ENCODE measurements at regions not wholly inside any gene's neighbourhood (a gene's known extent, or its start where the extent isn't known, plus 50 kb on each side); places are given as distances from the start of the nearest gene placed in this dataset.
A peak's percentile ranks its signal among the peaks of the same experiment; 100 is the strongest.

DNA sequence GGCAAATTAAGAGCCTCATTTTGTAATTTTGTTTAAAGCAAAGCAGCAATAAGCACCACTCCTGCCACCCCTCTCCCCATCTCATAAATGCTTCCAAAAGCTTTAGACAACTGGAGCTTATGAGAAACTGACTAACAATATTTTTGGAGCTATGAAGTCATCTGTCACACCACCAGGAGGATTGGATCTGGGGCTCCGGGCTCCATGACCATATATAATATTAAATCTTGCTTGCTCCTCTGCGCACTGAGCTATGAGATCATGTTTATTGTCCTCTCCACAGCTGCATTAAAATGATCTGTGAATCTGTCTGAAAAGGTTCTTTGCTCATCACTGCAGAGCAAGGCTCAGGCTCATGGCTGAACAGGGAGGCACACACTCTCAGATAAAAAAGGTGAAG is 323.7 kb downstream of the ZNF621 start:
- no peak for DNase-seq (ENCODE audit: low read depth in 4 of 4, low spot score in 3 of 4)

DNA sequence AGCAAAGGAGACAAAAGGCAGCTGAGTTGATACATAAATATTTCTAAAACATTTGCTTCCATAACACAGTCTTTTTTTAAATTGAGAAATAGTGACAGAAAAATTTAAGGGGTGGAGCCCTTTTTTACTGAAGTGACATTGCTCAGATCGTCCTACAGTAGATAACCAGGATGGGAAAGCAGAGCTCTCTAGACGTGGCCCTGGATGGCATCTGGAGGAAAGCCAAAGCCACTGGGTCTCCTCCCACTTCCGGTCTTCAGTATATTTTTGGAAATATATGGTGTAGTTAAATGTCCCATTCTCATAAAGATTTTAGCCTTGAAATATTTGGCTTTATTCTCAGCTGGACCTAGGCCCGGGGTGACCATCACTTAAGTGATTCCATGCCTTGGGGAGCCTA is 326.1 kb downstream of the ZNF621 start:
- DNase-seq (ENCODE audit: low read depth in 4 of 4, low spot score in 3 of 4): no peak

DNA sequence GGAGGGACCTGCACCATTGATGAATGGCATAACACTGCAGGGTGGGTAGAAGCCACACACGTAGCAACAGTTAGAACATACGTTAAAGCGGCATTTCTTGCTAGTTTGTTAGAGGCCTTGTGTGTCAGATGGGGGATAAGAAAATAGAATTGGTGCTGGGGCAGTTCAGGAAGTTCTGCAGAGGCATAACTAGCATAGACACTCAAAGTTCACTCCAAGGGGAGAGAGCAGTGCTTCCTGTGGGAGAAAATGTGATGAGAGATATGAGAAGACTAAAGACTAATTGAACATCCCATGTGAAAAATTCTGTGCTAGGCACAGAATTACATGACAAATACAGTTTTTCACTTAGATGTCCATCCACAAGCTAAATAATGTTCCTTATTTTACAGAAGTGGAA is 327.1 kb downstream of the ZNF621 start:
- no peak for DNase-seq (ENCODE audit: low read depth in 4 of 4, low spot score in 3 of 4)

DNA sequence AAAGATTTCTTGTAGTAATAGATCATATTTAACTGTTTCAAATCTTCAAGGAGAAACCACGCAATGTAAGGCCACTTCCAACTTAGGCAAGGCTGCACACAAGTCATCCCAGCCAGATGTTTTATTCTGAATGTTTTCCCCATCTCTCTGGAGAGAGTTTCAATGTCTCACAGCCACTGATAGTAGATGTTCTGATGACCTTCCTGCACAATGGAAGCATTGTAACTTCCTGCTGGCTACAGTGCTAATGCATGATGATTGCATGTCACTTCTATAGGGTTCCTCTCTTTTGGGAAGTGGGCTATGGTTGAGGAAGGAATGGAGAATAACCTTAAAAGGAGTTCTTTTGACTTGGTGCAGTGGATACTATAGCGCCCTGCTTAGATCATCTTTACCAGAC is 328.0 kb downstream of the ZNF621 start:
- DNase-seq (ENCODE audit: low read depth in 4 of 4, low spot score in 3 of 4): no peak

DNA sequence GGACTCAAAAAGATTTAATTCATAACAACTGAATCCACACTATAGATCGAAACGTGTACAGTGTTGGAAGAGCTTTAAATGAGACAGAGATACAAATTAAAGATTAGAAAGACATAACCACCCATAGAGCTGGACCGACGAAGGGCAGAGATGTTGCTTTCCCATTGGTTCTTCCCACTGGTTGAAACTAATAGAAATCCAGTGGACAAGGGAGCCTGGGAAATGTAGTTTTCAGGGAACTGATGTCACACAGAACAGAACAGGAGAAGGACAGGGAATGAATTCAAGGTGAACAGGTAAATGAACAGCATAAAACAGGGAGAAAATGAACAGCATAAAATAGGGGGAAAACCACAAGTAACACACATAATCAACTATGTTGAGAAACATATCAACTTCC is 328.7 kb downstream of the ZNF621 start:
- no peak for DNase-seq (ENCODE audit: low read depth in 4 of 4, low spot score in 3 of 4)

DNA sequence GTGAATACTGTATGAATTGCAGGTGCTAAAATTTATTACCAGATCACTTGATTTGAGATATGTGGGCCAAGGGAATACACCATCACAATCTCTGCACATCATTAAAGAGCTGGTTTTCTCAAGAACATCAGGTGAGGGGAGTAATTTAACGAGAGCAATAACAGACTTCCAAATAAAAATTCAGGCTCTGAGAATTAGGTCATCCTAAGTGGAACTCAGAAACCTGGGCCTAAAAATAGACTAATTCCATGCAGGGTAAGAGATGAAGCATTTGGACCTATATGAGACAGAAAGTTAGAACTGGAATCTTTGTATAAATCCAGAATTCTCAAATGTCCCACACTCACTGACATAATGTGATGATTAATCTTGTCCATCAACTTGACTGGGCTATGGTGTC is 331.1 kb downstream of the ZNF621 start:
- no peak for DNase-seq (ENCODE audit: low read depth in 4 of 4, low spot score in 3 of 4)

DNA sequence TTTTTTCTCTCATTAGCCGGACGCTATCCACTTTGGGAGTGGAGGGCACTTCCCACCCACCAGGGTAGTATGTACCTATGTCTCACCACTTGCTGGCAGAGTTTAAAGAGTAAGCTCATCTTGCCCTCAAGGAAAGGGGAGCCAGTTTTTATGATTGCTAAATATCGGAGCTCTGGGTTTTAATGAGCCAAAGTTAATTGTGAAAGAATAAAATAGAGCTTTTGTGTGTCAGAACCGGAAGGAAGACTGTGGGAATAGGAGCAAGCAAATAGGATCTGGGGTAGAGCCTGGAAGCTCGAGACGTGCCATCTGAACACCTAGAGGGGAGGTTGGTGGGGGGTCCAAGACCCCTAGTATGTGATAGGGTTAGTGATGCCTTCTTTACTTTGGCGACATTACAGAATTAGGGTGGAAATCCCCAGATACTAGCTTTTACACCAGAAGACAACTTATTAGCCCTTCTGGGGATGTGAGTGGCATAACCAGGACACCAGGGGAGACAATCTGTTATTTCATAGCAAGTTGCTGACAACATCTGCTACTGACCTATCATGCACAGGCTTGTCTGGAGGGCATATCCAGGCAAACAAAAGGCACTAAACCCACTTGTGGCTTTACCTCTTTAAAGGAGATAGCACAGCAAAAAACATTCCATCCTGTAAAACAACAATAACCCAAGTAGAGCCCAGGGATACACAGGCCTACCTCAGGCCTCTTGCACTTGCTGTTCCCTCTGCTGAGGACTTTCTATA is 333.8 kb downstream of the ZNF621 start:
- DNase-seq (ENCODE audit: low read depth in 4 of 4, low spot score in 3 of 4): no peak

DNA sequence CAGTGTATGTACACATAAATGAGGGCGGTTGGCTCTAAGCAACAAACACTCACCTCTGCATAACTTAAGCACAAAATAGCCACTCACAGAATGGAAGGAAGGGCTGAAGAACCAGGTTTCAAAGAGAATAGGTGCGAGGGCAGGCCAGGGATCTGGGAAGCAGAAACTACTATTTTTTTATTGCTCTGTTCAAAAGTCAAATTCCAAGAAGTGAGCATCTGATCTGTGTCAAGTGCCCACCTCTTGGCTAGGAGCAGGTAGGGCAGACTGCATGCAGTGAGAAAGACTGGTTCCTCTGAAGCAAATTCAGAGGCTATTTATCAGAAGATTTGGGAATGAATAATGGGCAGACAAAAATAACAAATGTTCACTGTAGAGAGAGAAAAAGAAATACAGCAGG is 336.4 kb upstream of the CTNNB1 start:
- DNase-seq (ENCODE audit: low read depth in 4 of 4, low spot score in 3 of 4): no peak

DNA sequence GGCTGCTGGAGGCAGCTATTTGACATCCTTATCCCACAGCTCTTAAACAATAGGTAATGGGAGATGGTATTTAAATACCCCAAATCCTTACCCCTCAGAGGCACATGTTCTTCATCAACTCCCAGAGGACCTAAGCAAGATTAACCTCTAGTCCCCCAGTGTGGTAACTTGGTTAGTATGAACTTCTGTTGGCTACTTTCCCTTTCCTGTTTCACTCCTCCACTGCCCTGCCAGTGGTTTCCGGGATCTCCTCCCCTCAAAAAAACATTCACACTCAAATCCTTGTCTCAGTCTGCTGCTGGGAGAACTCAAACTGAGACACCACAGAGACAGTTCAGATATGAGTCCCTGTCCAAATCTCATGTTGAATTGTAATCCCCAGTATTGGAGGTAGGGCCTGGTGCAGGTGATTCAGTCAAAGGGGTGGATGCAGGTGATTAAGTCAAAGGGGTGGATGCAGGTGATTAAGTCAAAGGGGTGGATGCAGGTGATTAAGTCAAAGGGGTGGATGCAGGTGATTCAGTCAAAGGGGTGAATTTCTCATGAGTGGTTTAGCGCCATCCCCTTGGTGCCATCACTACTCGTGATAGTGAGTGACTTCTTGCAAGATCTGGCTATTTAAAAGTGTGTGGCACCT is 335.0 kb upstream of the CTNNB1 start:
- no peak for DNase-seq (ENCODE audit: low read depth in 4 of 4, low spot score in 3 of 4)

DNA sequence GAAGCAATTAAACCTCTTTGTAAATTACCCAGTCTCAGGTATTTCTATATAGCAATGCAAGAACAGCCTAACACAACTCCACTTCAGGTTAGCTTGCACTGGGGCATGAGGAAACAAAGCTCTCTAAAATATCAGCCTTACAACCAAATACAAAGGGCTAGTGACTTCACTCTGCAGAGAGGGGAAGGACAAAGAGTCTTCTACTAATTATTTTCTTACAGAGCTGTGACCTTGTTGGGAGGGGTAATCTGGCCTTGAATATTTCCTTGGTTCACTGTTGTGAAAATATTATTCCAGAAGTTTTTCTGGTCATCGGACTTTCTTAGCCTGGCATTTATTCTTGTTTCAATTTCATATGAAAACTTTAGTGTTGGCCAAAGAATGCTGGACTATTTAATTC is 334.4 kb upstream of the CTNNB1 start:
- no peak for DNase-seq (ENCODE audit: low read depth in 4 of 4, low spot score in 3 of 4)

DNA sequence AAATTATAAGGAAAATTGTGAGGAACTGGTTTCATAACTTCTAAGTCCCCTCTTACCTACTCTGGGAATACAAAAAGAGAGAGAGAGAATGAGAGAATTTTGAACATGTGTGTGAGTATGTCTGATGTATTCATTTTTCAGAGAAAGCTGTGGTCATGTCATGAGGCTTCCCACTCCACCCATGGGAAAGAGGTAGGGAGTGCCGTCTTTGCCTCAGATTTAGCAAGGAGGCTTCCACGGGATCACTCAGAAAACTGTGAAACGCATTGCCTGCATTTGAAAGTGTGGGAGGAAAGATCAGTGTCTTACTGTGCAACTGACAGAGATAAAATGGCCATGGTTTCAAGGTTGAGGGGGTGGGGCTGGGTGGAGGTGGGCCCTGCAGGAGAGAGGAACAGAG is 331.5 kb upstream of the CTNNB1 start:
- DNase-seq (ENCODE audit: low read depth in 4 of 4, low spot score in 3 of 4): no peak

DNA sequence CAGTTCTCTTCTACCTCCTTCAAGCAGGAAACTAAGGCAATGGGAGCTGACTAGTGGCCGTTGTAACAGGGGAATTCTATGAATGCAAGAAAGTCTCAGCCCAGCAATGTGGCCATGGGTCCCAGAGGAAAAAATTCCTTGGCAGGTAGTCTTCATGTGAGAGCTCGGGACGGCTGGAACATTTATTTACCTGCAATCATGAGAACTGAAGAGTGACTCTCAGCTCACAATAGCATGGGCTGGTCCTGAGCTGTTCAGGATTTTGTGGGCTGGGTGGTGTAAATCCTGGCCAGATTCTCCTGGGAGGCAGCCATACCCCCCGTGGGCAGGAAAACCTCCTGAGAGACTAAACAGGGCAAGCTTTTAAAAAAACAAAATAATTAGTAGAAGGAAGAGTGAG is 330.3 kb upstream of the CTNNB1 start:
- DNase-seq (ENCODE audit: low read depth in 4 of 4, low spot score in 3 of 4): no peak

DNA sequence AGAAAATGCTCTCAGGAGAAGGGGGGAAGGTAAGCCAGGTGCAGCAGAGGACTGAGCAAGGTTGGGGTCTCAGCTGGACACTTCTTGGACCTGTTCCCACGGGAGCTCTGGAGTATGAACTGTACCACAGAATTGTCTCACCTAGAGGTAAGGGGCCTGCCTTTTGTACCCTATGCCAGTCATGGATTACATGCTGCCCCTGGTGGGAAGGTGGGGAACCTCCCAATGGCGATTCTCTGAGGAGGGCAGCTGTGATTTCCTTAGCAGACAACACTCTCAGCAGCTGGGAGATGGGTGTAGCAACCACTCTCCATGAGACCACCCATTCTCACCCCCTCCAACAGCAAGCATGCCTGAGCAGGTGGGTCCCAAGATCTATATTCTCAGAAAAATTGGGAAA is 329.4 kb upstream of the CTNNB1 start:
- no peak for DNase-seq (ENCODE audit: low read depth in 4 of 4, low spot score in 3 of 4)

DNA sequence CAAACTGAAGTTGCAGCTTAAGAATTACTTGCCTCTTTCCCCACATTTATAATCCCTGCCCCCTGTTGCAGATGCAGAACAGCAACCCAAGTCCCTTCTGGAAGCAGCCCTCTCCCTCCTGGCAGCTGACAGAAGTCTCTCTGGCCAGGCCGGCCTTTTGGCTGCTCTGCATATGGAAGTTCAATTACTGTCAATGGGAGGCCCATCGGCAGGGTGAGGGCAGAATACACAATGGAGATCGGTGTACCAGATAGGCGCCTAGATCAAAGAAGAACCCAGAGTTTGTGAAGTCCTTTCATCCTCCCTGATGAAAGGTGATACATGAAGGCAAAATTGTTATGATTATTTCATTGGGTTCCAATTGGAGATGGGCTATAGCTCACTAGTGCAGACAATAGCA is 327.9 kb upstream of the CTNNB1 start:
- DNase-seq (ENCODE audit: low read depth in 4 of 4, low spot score in 3 of 4): no peak

DNA sequence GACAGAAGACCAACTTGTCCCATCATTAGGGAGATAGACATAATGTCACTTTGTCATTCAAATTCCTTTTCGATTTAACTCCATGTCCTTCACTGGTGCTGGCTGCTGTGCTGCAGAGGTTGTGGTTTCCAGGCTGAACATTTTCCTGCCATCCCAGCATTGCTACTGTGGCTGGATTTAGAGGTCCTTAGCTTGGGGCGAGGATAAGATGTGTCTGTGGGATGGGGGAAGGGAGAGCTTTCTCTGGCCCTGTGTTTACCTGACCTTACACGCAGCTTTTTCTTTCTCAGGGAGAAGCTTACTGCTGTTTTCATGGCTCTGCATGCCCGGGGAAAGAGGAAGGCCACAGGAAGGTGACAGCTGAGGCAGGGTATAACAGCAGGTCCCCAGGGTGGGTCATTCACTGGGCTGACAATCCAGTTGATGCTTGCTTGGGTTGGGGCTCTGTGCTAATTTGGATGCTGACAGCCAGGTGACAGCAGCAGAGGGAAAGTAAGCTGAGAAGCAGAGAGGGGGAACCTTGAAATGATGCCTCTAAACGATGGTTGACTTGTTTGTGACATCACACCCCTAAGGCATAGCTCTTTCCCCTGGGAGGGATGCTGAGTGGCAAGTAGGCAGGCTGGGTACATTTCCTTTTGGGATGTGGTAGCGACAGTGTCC is 326.9 kb upstream of the CTNNB1 start:
- no peak for DNase-seq (ENCODE audit: low read depth in 4 of 4, low spot score in 3 of 4)

DNA sequence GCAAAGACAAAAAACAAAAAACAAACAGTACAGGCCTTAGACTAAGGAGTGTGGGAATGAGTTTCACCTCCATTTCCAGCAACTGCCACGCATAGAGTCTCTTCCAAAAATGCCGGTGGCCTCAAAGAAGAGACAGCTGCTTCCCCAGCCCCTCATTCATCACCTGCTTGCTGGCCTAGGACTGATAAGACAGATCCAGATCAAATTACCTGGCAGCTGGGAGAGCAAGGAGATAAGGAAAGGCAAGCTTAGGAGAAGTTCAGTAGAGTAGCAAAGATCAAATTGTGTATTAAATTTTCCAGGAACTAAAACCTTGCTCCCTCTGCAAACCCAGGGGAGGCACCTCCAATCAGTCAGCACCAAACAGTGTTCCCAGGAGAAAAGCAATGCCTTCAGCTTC is 325.8 kb upstream of the CTNNB1 start:
- DNase-seq (ENCODE audit: low read depth in 4 of 4, low spot score in 3 of 4): no peak

DNA sequence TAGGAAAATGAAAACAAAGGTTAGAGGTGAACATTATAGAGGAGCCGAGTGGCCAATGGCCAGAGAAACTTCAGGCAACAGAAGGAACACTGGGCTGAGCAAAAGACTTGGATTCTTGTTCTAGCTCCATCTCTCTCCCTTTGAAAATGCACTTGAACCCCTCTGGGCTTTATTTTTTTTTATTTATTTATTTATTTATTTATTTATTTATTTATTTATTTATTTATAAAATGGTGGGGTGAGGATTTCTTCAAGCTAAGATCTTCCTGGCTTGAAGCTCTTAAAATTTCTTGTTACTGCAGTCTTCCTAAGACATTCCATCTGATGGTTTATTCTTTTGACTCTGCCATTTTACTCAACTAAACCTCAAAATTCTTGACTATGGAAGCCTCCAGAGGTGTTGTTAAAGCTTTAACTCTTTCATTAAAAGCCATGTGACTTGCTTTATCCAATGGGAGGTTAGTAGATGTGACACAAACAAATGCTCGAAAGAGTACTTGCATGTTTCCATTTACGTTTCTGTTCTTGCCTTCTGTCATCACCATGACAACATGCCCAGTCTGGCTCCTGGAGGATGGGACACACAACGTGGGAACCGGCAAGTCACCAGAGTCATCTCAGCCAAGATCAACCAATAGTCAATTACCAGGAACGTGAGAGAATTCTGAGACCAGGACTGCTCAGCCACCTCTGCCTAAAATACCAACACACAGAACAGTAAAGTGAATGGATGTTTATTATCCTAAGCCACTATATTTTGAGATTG is 325.2 kb upstream of the CTNNB1 start:
- no peak for DNase-seq (ENCODE audit: low read depth in 4 of 4, low spot score in 3 of 4)

DNA sequence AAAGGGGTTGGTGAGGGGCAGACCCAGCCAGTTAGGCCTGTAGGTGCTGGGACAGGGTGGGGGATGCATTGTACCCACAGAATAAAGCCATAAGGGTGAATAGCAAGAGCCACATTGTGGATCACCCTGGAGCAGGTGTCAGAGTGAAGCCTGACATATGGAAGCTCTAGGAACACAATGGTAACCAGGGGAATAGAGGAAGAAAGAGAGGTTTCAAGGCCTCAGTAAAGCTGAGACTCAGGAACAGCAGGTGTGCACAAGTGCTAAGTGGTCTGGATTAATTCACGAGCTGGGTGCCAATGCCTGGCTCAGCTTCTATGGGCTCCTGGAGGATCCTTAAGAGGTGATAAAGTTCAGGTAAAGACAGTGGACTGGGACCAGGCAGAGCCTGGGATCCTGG is 323.7 kb upstream of the CTNNB1 start:
- no peak for DNase-seq (ENCODE audit: low read depth in 4 of 4, low spot score in 3 of 4)

DNA sequence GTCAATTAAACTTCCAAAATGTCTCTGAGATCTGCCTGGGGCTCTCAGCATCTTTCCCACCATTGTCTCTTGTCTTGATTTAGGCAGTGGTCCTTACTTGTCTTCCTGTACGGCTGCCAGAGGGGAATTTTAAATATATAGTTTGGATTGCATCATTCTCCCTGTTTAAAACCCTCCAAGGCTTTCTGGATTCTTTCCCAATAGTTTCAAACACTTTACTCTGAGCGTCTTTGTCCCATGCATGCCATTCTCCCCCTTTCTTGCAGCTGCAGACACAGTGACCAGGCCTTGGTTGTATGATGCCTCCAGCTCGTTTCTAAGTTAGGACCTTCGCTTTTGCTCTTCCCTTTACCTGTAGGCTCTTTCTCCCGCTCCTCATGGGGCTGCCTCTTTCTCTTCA is 323.3 kb upstream of the CTNNB1 start:
- no peak for DNase-seq (ENCODE audit: low read depth in 4 of 4, low spot score in 3 of 4)

DNA sequence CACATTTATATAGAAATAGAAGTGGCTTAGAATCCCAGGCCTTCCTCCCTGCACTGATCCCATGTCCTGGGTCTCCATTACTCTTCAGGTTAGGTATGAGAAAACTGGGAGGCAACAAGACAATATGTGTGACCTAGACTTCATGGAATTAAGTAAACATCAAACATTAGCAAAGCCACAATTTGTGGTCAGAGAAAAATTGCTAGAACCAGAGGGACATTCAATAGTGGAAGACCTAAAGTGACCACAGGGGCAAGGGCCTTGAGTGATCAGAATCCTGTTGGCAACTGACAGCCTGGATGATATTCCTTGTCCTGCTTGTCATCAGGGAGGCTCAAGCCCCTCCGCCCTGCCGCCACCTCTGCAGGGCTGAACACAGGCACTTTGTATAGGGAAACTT is 322.8 kb upstream of the CTNNB1 start:
- DNase-seq (ENCODE audit: low read depth in 4 of 4, low spot score in 3 of 4): no peak

DNA sequence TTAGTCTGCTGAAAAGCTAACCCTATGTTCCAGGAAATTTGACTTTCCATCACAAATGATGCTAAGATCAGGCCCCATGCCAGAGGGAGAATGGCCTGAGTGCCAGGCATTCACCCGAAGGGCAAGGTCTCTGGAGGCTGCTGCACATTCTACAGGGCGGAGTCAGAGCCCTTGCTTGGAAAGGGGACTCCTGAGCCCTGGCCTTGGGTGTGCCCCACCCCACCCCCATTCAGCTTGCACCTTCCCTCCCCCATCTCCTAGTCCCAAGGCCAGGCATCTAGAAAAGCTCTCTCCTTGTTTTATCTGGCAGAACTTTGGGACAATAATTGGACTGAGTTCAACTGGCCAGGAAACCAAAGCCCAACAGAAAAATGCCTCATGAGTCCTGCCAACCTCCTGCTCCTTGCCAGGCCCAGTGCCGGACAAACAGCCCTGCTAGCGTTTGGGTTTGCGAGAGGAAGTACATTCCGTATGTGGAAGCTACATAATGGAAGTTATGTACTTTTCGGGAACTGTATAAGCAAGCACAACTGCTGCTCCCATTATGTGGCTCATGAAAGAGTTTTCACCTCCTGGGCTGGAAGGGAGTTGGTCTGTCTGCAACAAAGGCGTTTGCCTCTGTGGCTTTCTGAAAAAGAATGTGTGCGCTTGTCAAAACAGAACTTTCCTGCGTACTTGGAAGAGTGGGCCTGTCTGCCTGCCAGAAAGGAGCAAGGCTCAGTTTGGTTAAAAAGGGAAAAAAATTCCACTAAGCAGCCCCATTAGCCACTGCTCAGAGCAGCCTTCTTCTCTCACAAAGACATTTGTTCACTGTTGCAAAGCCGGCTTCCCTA is 321.5 kb upstream of the CTNNB1 start:
- DNase-seq (ENCODE audit: low read depth in 4 of 4, low spot score in 3 of 4): peak in 1 of 4 donors; percentile 6

Measured in left renal pelvis (tissue), 4 donors.